Activated CD4-positive, CD25-positive, alpha-beta regulatory T cell treated with anti-CD3 and anti-CD28 coated beads, Interleukin-2, amount 50 U/mL, for 72 hours (primary cell): ENCODE measurements at regions not wholly inside any gene's neighbourhood (a gene's known extent, or its start where the extent isn't known, plus 50 kb on each side); places are given as distances from the start of the nearest gene placed in this dataset.

ENCODE experiments used
- DNase-seq: peaks from one replicate; pipeline ENCODE4 v3.0.0; 2021

DNA sequence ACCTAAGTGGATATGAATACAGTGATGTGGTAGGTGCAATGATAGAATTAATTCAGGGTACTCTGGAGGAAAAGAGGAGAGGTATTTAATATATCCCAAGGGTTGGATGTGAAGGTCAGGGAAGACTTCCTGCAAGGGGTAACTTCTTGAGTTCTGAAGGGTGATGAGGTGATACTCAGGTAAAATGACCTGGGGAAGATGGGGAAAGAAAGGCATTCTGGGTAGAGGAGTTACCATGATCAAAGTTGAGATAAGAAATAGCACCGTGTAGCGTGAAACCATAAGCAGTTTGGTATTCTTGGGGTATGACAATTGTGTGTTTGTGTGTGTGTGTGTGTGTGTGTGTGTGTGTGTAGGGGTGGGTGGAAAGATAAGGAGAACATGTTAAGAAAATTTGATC, 270.4 kb upstream of the LCORL start:
- no peak for DNase-seq

DNA sequence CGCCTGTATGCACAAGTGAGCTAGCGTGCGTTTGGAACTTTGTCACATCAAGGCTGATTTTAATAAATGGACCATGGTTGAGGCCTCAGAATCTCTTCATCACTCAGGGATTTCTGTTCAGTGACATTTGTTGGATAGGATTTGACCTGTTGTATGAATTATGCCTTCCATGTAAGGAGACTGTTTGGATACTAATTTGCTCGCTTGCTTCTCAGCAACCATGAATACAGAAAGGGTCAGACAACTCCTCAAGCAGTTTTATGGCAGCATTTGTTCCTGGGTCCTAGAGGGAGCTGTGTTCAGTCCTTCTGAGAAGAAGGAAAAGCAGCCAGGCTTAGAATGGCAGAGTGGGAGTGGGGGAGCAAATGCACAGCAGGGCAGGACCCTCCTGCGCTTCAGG, 269.7 kb upstream of the LCORL start:
- no peak for DNase-seq

DNA sequence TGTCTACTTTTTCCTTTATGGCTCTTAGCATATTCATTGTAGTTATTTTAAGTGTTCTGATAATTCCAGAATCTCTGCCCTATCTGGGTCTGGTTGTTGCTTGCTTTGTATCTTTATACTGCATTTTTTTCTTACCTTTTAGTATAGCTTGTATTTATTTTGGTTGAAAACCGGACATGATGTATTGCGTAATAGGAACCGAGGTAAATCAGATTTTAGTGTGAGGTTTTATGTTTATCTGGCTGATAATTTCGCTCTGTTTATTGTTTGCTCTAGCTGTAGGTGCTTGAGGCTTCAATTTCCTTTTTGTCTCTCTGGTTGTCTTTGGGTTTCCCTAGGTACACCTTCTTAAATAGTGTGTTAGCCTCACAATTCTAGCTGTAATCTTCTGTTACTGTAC, 263.8 kb upstream of the LCORL start:
- no peak for DNase-seq

GRCh38 chr4:18278244-18278643, 256.7 kb upstream of the LCORL start:
- no peak for DNase-seq

GRCh38 chr4:18262832-18263231, 241.3 kb upstream of the LCORL start:
- DNase-seq: no peak

- no peak for DNase-seq
These were observed 230.5 kb upstream of the LCORL start for GRCh38 chr4:18252052-18252451.

- no peak for DNase-seq
These were observed 229.0 kb upstream of the LCORL start for GRCh38 chr4:18250564-18250963.

DNA sequence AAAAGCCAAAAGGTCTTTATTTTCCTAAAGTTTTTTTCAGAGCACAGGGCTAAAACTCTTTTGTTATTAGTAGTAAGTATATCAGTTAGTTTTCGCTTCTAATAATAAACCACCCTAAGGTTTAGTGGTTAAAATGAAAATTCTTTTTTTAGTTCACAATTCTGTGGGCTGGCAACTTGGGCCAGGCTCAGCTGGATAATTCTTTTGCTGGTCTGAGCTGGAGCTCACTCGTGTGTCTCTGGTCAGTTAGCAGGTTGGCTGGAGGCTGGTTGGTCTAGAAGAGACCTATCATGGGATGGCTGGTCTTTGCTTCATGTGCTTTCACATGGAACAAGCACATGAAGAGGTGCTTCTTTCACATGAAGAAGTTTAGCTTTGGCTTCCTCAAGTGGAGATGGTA, 227.1 kb upstream of the LCORL start:
- no peak for DNase-seq

GRCh38 chr4:18247189-18247588, 225.6 kb upstream of the LCORL start:
- DNase-seq: no peak

DNA sequence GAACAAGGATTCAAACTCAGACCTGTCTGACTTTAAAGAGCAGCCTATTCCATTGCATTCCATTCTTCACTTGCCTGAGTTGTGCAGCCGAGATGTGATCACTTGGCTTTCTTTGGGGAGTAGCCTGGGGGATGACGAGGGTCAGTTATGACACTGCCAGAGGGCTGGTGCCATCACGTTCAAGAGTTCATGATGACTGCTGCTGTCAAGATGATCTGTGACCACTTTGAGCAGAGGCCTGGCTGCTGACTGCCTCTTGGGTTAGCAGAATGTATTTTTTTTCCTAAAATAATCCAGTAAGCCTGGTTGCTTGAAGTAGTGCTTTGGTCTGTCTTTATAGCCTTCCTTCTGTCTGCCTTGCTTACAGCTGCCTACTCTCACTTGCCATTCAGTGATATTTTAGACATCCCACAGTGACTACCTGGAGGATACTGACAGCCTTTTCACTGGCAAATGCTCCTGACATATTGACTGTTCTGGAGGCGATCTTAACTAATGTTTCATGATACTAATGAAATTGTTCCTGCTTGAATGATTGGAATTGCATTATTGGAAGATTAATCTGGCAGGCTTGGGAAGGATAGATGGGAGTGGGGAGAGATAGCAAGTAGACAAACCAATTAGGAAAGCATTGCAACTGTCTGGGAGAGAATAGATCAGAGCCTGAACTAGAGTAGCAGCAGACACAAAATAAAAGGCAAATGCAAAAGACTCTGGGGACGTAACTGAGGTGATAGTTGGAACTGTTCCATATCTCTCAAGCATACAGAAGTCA, 221.6 kb upstream of the LCORL start:
- no peak for DNase-seq

- no peak for DNase-seq
These were observed 220.2 kb upstream of the LCORL start for GRCh38 chr4:18241727-18242126.

- DNase-seq: no peak
These were observed 212.6 kb upstream of the LCORL start for GRCh38 chr4:18234108-18234507.

DNA sequence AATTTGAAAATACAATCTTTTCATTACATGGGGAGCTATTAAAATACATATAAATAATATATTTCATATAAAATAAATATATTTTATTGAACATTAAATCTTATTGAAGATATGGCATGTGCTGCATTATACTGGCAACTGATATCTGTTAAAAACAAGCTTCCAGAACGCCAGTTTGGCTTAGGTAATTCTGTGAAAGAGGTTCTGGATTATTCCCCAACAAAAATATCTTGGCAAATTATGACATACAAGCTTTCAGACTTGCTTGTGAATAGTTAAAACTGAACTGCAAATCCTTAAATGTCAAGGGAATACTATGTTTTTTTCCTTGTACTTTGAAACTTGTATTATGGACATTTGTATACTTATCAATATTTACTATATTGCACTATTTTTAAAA, 210.2 kb upstream of the LCORL start:
- DNase-seq: no peak

DNA sequence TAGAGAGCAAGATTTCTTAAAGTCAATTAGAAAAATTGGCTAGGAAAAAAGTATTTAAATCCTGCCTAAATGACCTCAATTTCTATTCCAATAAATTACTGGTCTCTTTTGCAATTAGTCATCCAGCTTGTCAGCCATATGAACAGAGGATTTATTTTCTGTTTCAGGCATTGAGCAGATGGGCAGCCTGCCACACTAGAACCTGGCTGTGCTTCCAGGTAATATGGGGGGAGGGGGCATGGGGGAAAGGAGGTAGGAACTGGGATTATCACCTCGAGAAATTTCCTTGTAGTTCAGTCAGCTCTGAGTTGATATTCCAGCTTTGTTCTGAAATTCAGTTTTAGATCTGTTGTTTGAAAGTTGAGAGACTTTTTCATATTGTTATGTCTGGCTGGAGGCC, 206.3 kb upstream of the LCORL start:
- DNase-seq: no peak

DNA sequence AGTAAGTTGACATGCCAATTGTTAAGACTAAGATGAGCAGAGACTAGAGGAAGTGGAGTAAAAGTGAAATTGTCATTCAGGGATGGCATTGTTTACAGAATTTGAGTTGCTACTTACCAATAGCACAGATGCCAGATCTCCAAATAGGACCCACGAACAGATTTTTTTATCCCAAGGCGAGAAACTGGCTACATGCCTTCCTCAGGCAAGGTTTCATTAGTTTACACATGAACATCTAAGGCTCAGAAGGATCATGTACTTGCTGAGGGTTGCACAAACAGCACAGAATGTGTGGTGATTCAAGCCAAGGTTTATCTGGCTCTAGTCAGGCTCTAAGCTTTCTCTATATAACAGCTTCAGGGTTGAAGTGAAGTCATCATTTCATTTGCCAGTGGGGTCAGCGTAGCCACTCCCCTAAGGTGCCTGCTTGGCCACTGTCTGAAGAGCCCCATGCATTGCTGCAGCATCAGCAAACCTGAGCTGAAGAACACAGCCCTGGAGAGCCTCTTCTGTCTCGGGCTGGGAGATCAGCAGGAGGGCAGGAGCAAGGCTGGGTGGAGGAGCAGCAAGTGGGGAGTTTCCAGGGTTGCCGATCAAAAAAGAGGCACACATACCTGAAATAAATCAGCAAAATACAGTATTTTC, 193.0 kb upstream of the LCORL start:
- no peak for DNase-seq

DNA sequence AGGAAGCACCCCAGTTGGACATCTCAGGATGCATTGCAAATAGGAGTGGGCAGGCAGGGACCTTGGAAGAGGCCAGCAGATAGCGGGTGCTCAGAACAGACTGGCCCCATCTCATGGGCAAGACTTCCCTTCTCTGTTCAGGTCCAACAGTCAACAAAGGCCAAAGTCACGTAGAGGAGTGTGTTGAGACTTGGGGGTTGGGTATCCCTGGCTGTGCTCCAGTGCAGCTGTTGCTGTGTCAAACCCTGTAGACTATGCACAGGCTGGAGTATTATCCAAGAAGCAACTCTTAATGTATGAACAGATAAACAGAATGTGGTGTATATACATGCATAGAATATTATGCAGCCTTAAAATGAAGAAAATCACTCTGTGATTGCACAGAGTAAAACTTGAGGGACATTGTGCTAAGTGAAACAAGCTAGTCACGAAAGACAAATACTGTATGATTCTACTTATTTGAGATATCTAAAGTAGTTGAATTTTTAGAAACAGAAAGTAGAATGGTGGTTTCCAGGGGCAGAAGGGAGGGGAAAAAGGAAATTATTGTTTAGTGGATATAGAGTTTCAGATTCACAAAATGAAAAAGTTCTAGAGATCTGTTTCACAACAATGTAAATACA, 192.1 kb upstream of the LCORL start:
- no peak for DNase-seq

GRCh38 chr4:18209448-18209847, 187.9 kb upstream of the LCORL start:
- no peak for DNase-seq

DNA sequence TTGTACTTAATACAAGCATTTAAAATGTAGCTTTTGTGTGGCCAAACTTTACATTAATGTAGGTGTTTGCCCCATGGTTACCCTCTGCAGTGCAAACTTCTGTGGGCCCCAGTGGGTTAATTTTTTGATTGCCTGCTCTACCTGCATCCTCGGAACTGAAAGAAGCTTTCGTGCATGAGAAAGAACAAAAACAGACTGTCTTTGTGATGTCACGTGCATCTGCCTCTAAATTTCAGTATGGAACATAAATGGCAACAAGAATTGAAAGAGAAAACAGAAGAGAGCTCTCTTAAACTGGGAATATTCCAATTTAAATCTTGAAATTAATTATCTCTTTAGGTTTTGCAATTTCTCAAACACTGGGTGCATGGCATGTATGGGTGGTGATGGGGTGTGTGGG, 182.4 kb upstream of the LCORL start:
- no peak for DNase-seq

GRCh38 chr4:18202486-18202885, 180.9 kb upstream of the LCORL start:
- DNase-seq: no peak

DNA sequence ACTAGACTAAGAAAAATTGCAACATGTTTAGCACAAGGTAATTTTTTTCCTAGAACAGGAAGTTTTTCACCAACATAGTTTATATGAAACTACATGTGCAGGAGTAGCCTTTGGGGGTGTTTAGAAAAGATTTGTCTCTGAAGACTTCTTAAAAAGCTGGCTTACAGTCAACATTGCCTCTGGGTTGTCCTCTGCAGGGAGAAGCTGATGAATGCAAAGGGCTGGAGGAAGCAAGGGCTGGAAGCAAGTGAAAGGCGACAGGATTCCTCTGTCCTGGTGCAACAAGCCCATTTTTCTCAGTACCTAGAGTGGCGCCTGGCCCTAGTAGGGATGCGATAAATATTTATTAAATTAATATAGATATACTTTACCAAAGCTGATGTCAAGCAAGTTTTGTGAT, 180.3 kb upstream of the LCORL start:
- DNase-seq: no peak

DNA sequence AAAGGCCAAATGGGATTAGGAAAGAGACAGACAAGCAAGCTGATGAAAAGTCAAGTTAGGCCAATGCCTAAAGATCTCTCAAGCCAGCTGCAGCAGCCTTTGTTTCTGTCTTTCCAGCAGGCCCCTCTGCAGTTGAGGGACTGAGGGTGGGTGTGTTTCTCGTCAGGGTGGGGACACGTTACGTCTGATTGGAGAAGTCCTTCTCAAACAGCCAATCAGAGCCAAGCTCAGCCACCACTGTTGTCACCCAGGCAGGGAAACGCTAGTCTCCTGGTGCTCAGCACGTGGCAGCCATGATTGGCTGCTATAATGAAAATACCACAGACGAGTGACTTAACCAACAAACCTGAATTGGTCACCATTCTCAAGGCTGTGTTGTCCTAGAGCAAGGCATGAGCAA, 177.1 kb upstream of the LCORL start:
- no peak for DNase-seq

- DNase-seq: no peak
These were observed 175.9 kb upstream of the LCORL start for GRCh38 chr4:18197467-18197866.

- DNase-seq: no peak
These were observed 172.7 kb upstream of the LCORL start for GRCh38 chr4:18194278-18194677.

- DNase-seq: no peak
These were observed 171.3 kb upstream of the LCORL start for GRCh38 chr4:18192901-18193300.

- DNase-seq: no peak
These were observed 163.9 kb upstream of the LCORL start for GRCh38 chr4:18185491-18185890.
